ENCODE measurements at regions not wholly inside any gene's neighbourhood (a gene's known extent, or its start where the extent isn't known, plus 50 kb on each side); places are given as distances from the start of the nearest gene placed in this dataset.

- ChIA-PET CTCF (interaction anchor here (1.0 to 2.7 kb wide), 4 partner anchors 9 to 257 kb away, joined by 3 to 9 read pairs (median 4); no protein-coding TSS in a partner anchor), POLR2A (interaction anchor here (1.0 to 1.1 kb wide), 2 partner anchors 19 to 28 kb away, joined by 4 to 6 read pairs; no protein-coding TSS in a partner anchor)
- no peak overlapping the region for H3K4me3 ChIP-seq (ENCODE audit: low read depth in 2 of 2, low read length in 1 of 2)
- DNase-seq: no peak
- peaks cover 36% of the 10 kb centered on the region for H3F3A ChIP-seq (replicated peaks; ENCODE audit: insufficient read depth)
- no peaks in the 10 kb centered on the region for H3K27me3 ChIP-seq (ENCODE audit: insufficient read depth)
- no peaks in the 10 kb centered on the region for H3K9me2 ChIP-seq
- peak overlapping the region; percentile 60 to 84; a peak in 3 of 4 replicates for H3K27ac ChIP-seq (ENCODE audit: low read depth in 2 of 2, low read length in 1 of 2)
- 64% methylated on average over 18 of the region's 18 CpGs for WGBS (ENCODE audit: low lambda C conversion rate)
- no peaks in the 10 kb centered on the region for H3K79me2 ChIP-seq (ENCODE audit: insufficient read depth)
- H2AFZ ChIP-seq (ENCODE audit: low read depth): 0 out of 2 replicates have a peak overlapping the region, but pooled peaks have one; percentile 3
- no peaks in the 10 kb centered on the region for H3K9me3 ChIP-seq
- no peaks in the 10 kb centered on the region for H3K36me3 ChIP-seq (replicated peaks in 1 of 2; ENCODE audit: control insufficient read depth in 1 of 2, insufficient read depth in 2 of 2, low read length in 1 of 2)
- no peaks in the 10 kb centered on the region for H4K20me1 ChIP-seq (ENCODE audit: insufficient read depth)
- peak overlapping the region; percentile 22; the same call in 1 of the 2 replicates for H3K9ac ChIP-seq
- H3K4me2 ChIP-seq: peak overlapping the region; percentile 59
- TF ChIP-seq TAF1 (IDR thresholded peaks at IDR 0.05; ENCODE audit: borderline replicate concordance, low read depth, low read length): no peak
- no peak for TF ChIP-seq RFX5 (IDR thresholded peaks at IDR 0.05; ENCODE audit: low read length)
- TF ChIP-seq MEF2A (IDR thresholded peaks at IDR 0.05; ENCODE audit: borderline replicate concordance, low read depth): no peak
- peak; percentile 71 for TF ChIP-seq NFIC (IDR thresholded peaks at IDR 0.05; ENCODE audit: borderline replicate concordance)
- H3K4me1 ChIP-seq (ENCODE audit: control insufficient read depth in 1 of 2, insufficient read depth in 2 of 2, low read depth in 1 of 2, low read length in 1 of 2): peaks cover 29 to 36% of the 10 kb centered on the region in 2 experiments
These were observed 134.0 kb upstream of the IRF2BP2 start for GRCh38 chr1:234743791-234744611.

GRCh38 chr1:234742622-234743021 lies 132.6 kb upstream of the IRF2BP2 start:
- ChIA-PET POLR2A (no interaction called here), CTCF (no interaction called here)
- 72% methylated on average over 10 of the region's 10 CpGs for WGBS (ENCODE audit: low lambda C conversion rate)
- peaks cover 29 to 30% of the 10 kb centered on the region in 2 experiments for H3K4me1 ChIP-seq (ENCODE audit: control insufficient read depth in 1 of 2, insufficient read depth in 2 of 2, low read depth in 1 of 2, low read length in 1 of 2)
- no peak overlapping the region for H3K9ac ChIP-seq
- no peak overlapping the region for H3K4me3 ChIP-seq (ENCODE audit: low read depth in 2 of 2, low read length in 1 of 2)
- H2AFZ ChIP-seq (ENCODE audit: low read depth): no peak overlapping the region
- H3K9me3 ChIP-seq: no peaks in the 10 kb centered on the region
- H3K9me2 ChIP-seq: no peaks in the 10 kb centered on the region
- no peaks in the 10 kb centered on the region for H3K36me3 ChIP-seq (replicated peaks in 1 of 2; ENCODE audit: control insufficient read depth in 1 of 2, insufficient read depth in 2 of 2, low read length in 1 of 2)
- no peak overlapping the region for H3K4me2 ChIP-seq
- DNase-seq: no peak
- no peak overlapping the region; a peak in 1 of 4 replicates for H3K27ac ChIP-seq (ENCODE audit: low read depth in 2 of 2, low read length in 1 of 2)
- H3F3A ChIP-seq (replicated peaks; ENCODE audit: insufficient read depth): peaks cover 34% of the 10 kb centered on the region
- H4K20me1 ChIP-seq (ENCODE audit: insufficient read depth): no peaks in the 10 kb centered on the region
- no peaks in the 10 kb centered on the region for H3K79me2 ChIP-seq (ENCODE audit: insufficient read depth)
- H3K27me3 ChIP-seq (ENCODE audit: insufficient read depth): no peaks in the 10 kb centered on the region
- TF ChIP-seq RAD21 (IDR thresholded peaks at IDR 0.05; ENCODE audit: low read length): no peak

- peak; percentile 63 for DNase-seq
- H3K4me1 ChIP-seq (ENCODE audit: control insufficient read depth in 1 of 2, insufficient read depth in 2 of 2, low read depth in 1 of 2, low read length in 1 of 2): no peaks in the 10 kb centered on the region; a peak in 1 of 4 replicates
- no peaks in the 10 kb centered on the region for H3K9me2 ChIP-seq
- H3K27ac ChIP-seq (ENCODE audit: low read depth in 2 of 2, low read length in 1 of 2): no peak overlapping the region
- peaks cover under 1% of the 10 kb centered on the region for H3F3A ChIP-seq (replicated peaks; ENCODE audit: insufficient read depth)
- no peaks in the 10 kb centered on the region for H3K36me3 ChIP-seq (replicated peaks in 1 of 2; ENCODE audit: control insufficient read depth in 1 of 2, insufficient read depth in 2 of 2, low read length in 1 of 2)
- H3K4me2 ChIP-seq: no peak overlapping the region
- no peaks in the 10 kb centered on the region for H3K27me3 ChIP-seq (ENCODE audit: insufficient read depth)
- ChIA-PET POLR2A (interaction anchor here (1.2 kb wide), 1 partner anchor 128 kb away, joined by 3 read pairs; the partner anchor contains the start of gene IRF2BP2), CTCF (interaction anchor here (1.0 kb wide), 1 partner anchor 170 kb away, joined by 3 read pairs; no protein-coding TSS in a partner anchor)
- H3K9me3 ChIP-seq: no peaks in the 10 kb centered on the region
- WGBS (ENCODE audit: low lambda C conversion rate): 81% methylated on average over 6 of the region's 6 CpGs
- no peaks in the 10 kb centered on the region for H3K79me2 ChIP-seq (ENCODE audit: insufficient read depth)
- TF ChIP-seq RAD21 (IDR thresholded peaks at IDR 0.05; ENCODE audit: low read length) (0 out of 2 replicates have a peak, but pooled peaks have one; percentile 2), TEAD4 (IDR thresholded peaks at IDR 0.05; ENCODE audit: borderline replicate concordance, insufficient read depth) (no peak)
- H4K20me1 ChIP-seq (ENCODE audit: insufficient read depth): no peaks in the 10 kb centered on the region
- H3K4me3 ChIP-seq (ENCODE audit: low read depth in 2 of 2, low read length in 1 of 2): no peak overlapping the region
- H3K9ac ChIP-seq: no peak overlapping the region
- H2AFZ ChIP-seq (ENCODE audit: low read depth): no peak overlapping the region
These were observed 128.0 kb upstream of the IRF2BP2 start for GRCh38 chr1:234737967-234738314.

Measured in SK-N-SH (cell line).